Ishikawa (cell line): ENCODE measurements at regions not wholly inside any gene's neighbourhood (a gene's known extent, or its start where the extent isn't known, plus 50 kb on each side); places are given as distances from the start of the nearest gene placed in this dataset.

Experiments
- CREB1 ChIP-seq: IDR thresholded peaks from 2 replicates; pipeline ENCODE4 v1.6.1; 2012; ENCODE audit warnings: low read depth
- EGR1 ChIP-seq: IDR thresholded peaks from 2 replicates; pipeline ENCODE4 v1.6.1; 2012
- EP300 ChIP-seq: IDR thresholded peaks from 2 replicates; pipeline ENCODE4 v1.6.1; 2012; ENCODE audit warnings: borderline replicate concordance
- FOXM1 ChIP-seq: IDR thresholded peaks from 2 replicates; pipeline ENCODE4 v1.6.1; 2012; ENCODE audit warnings: low read depth, borderline replicate concordance
- MAX ChIP-seq: IDR thresholded peaks from 2 replicates; pipeline ENCODE4 v1.6.1; 2012
- RAD21 ChIP-seq: IDR thresholded peaks from 2 replicates; pipeline ENCODE4 v1.6.1; 2012; ENCODE audit warnings: low read depth
- TAF1 ChIP-seq: IDR thresholded peaks from 2 replicates; pipeline ENCODE4 v1.6.1; 2012; ENCODE audit warnings: low read depth, mild to moderate bottlenecking
- TCF12 ChIP-seq: IDR thresholded peaks from 2 replicates; pipeline ENCODE4 v1.6.1; 2012; ENCODE audit warnings: low read depth
- TEAD4 ChIP-seq: IDR thresholded peaks from 2 replicates; pipeline ENCODE4 v1.6.1; 2012
- ZBTB7A ChIP-seq: IDR thresholded peaks from 2 replicates; pipeline ENCODE4 v1.6.1; 2012; ENCODE audit warnings: low read depth
- TF ChIP-seq, protein P1 (sequence below): IDR thresholded peaks from 2 replicates; pipeline ENCODE4 v1.6.1; 2012
- TF ChIP-seq, protein P2 (sequence below): IDR thresholded peaks from 2 replicates; pipeline ENCODE4 v1.6.1; 2012; ENCODE audit warnings: low read depth, mild to moderate bottlenecking

DNA sequence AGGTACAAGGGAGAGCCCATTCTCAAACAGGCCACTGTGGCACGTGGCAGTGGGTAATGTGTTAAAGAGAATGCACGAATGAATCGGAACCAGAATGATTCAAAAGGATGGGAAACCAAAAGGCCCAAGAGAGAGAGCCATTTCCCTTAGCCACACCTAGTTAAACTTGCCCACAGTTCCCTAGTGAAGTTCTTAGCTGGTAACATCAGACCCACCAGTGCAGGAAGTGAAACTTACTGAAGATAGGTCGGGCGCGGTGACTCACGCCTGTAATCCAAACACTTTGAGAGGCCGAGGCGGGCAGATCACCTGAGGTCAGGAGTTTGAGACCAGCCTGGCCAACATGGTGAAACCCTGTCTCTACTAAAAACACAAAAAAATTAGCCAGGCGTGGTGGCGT is 97.1 kb downstream of the MEX3B start:
- TF ChIP-seq, protein P1, sequence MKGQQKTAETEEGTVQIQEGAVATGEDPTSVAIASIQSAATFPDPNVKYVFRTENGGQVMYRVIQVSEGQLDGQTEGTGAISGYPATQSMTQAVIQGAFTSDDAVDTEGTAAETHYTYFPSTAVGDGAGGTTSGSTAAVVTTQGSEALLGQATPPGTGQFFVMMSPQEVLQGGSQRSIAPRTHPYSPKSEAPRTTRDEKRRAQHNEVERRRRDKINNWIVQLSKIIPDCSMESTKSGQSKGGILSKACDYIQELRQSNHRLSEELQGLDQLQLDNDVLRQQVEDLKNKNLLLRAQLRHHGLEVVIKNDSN, result no peak
- TF ChIP-seq, protein P2, sequence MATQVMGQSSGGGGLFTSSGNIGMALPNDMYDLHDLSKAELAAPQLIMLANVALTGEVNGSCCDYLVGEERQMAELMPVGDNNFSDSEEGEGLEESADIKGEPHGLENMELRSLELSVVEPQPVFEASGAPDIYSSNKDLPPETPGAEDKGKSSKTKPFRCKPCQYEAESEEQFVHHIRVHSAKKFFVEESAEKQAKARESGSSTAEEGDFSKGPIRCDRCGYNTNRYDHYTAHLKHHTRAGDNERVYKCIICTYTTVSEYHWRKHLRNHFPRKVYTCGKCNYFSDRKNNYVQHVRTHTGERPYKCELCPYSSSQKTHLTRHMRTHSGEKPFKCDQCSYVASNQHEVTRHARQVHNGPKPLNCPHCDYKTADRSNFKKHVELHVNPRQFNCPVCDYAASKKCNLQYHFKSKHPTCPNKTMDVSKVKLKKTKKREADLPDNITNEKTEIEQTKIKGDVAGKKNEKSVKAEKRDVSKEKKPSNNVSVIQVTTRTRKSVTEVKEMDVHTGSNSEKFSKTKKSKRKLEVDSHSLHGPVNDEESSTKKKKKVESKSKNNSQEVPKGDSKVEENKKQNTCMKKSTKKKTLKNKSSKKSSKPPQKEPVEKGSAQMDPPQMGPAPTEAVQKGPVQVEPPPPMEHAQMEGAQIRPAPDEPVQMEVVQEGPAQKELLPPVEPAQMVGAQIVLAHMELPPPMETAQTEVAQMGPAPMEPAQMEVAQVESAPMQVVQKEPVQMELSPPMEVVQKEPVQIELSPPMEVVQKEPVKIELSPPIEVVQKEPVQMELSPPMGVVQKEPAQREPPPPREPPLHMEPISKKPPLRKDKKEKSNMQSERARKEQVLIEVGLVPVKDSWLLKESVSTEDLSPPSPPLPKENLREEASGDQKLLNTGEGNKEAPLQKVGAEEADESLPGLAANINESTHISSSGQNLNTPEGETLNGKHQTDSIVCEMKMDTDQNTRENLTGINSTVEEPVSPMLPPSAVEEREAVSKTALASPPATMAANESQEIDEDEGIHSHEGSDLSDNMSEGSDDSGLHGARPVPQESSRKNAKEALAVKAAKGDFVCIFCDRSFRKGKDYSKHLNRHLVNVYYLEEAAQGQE, result no peak
- TF ChIP-seq EGR1 (no peak), EP300 (no peak), TCF12 (no peak), MAX (no peak), CREB1 (no peak), FOXM1 (no peak), TAF1 (no peak), RAD21 (no peak), ZBTB7A (no peak), TEAD4 (no peak)
